Adrenal gland (tissue), 5 donors: ENCODE measurements at regions not wholly inside any gene's neighbourhood (a gene's known extent, or its start where the extent isn't known, plus 50 kb on each side); places are given as distances from the start of the nearest gene placed in this dataset.

Experiments
- POLR2A ChIP-seq, 2 donors: fragments of 450-650 bp; IDR thresholded peaks; one replicate each; pipeline ENCODE4 v1.6.1; 2017; ENCODE audit warnings: antibody characterized with exemption in 2 of 2, mild to moderate bottlenecking in 2 of 2, moderate library complexity in 1 of 2
- TF ChIP-seq, protein P1 (sequence below), 6 experiments: fragments of 450-650 bp in 4 of 6; fragments of 200-600 bp in 2 of 6; sonication (generic) in 1 of 6; IDR thresholded peaks; 1 replicate in 5 of 6; 2 replicates in 1 of 6; pipeline versions ENCODE4 v1.5.1 to v1.8.0; 2016 to 2021; ENCODE audit warnings: antibody characterized with exemption in 6 of 6, mild to moderate bottlenecking in 2 of 6, moderate library complexity in 1 of 6
- donor health status: DM: no; HTN: no; CAD: no.

DNA sequence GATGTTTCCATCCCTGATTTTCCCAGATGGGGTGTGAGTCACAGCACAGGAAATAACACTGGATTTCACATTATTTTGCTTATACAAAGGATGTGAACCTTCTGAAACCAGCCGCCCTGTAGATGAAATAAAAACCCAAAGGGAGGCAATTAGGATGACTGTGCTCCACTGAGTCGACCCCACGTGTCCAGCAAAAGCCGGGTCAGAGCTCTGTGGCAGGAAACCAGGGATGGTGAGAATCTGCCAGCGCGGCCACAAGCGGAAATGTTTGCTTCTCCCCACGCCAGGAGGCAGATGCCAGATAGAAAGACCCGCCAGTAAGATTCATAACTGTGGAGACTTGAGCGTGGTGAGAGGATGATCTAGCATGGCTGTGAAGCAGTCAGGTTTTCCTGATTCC, 764.4 kb downstream of the LIG4 start:
- TF ChIP-seq, protein P1, sequence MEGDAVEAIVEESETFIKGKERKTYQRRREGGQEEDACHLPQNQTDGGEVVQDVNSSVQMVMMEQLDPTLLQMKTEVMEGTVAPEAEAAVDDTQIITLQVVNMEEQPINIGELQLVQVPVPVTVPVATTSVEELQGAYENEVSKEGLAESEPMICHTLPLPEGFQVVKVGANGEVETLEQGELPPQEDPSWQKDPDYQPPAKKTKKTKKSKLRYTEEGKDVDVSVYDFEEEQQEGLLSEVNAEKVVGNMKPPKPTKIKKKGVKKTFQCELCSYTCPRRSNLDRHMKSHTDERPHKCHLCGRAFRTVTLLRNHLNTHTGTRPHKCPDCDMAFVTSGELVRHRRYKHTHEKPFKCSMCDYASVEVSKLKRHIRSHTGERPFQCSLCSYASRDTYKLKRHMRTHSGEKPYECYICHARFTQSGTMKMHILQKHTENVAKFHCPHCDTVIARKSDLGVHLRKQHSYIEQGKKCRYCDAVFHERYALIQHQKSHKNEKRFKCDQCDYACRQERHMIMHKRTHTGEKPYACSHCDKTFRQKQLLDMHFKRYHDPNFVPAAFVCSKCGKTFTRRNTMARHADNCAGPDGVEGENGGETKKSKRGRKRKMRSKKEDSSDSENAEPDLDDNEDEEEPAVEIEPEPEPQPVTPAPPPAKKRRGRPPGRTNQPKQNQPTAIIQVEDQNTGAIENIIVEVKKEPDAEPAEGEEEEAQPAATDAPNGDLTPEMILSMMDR (IDR thresholded peaks at IDR 0.05) = no peak
- TF ChIP-seq POLR2A (IDR thresholded peaks at IDR 0.05) = no peak
